GM18858 (cell line): ENCODE measurements at regions not wholly inside any gene's neighbourhood (a gene's known extent, or its start where the extent isn't known, plus 50 kb on each side); places are given as distances from the start of the nearest gene placed in this dataset.
"Not testable (repeated sequence)": the region's sequence is repeated elsewhere in the genome, so short reads cannot be mapped to it uniquely, and the experiment has no call there.

Source experiments
- ATAC-seq: cut with Tn5 transposase; IDR thresholded peaks from one replicate; pipeline ENCODE4 v1.9.1; 2021; ENCODE audit not compliant: unreplicated experiment

- no peak for ATAC-seq
Observed at GRCh38 chr11:86749821-86750401, 50.4 kb upstream of the PRSS23 start.

GRCh38 chr11:86749376-86749775 lies 51.0 kb upstream of the PRSS23 start:
- no peak for ATAC-seq

GRCh38 chr11:86748296-86748695 lies 52.0 kb upstream of the PRSS23 start:
- no peak for ATAC-seq

GRCh38 chr11:86747801-86748200 lies 52.5 kb upstream of the PRSS23 start:
- ATAC-seq, result no peak

GRCh38 chr11:86746514-86746913 lies 53.8 kb upstream of the PRSS23 start:
- no peak for ATAC-seq

- no peak for ATAC-seq
Observed at GRCh38 chr11:86745571-86745970, 54.8 kb upstream of the PRSS23 start.

GRCh38 chr11:86743223-86744118 lies 56.9 kb upstream of the PRSS23 start:
- peak; percentile 53 for ATAC-seq

- no peak for ATAC-seq
Observed at GRCh38 chr11:86741839-86742805, 58.2 kb upstream of the PRSS23 start.

GRCh38 chr11:86741484-86741835 lies 58.9 kb upstream of the PRSS23 start:
- ATAC-seq, result no peak

- no peak for ATAC-seq
Observed at GRCh38 chr11:86740628-86741483, 59.5 kb upstream of the PRSS23 start.

- ATAC-seq, result no peak
Observed at GRCh38 chr11:86738568-86738967, 61.8 kb upstream of the PRSS23 start.

GRCh38 chr11:86737737-86738136 lies 62.6 kb upstream of the PRSS23 start:
- ATAC-seq, result no peak

GRCh38 chr11:86737230-86737629 lies 63.1 kb upstream of the PRSS23 start:
- ATAC-seq, result no peak

GRCh38 chr11:86736291-86737143 lies 63.8 kb upstream of the PRSS23 start:
- ATAC-seq, result no peak

- ATAC-seq, result no peak
Observed at GRCh38 chr11:86735451-86736290, 63.3 kb upstream of the ME3 start.

GRCh38 chr11:86732739-86733138 lies 60.3 kb upstream of the ME3 start:
- not testable (repeated sequence) for ATAC-seq

GRCh38 chr11:86732286-86732685 lies 59.9 kb upstream of the ME3 start:
- not testable (repeated sequence) for ATAC-seq

- ATAC-seq, result not testable (repeated sequence)
Observed at GRCh38 chr11:86729576-86729975, 57.2 kb upstream of the ME3 start.

- no peak for ATAC-seq
Observed at GRCh38 chr11:86728562-86728961, 56.1 kb upstream of the ME3 start.
